RWPE1 (cell line): ENCODE measurements at regions not wholly inside any gene's neighbourhood (a gene's known extent, or its start where the extent isn't known, plus 50 kb on each side); places are given as distances from the start of the nearest gene placed in this dataset.

Source experiments
- CTCF ChIA-PET: fragments of 350-600 bp; sonication (Branson Sonifier 250); formaldehyde crosslinking; extraction: SDS; loops from one replicate; lab custom pipeline; 2021; lab: Yijun Ruan, JAX
- POLR2A ChIA-PET: fragments of 400-600 bp; formaldehyde crosslinking; extraction: SDS; loops from one replicate; lab custom pipeline; 2020; ENCODE audit warnings: antibody characterized with exemption; ENCODE audit not compliant: low non-redundant PET; lab: Yijun Ruan, JAX
- DNase-seq: peaks from one replicate; pipeline ENCODE4 v3.0.0; 2012; ENCODE audit warnings: low spot score
- H3K27ac ChIP-seq: fragments of 450-650 bp; 2 replicates; pipeline ENCODE4 v1.5.1; 2017
- CTCF ChIP-seq: fragments of 450-650 bp; conservative IDR thresholded peaks from 2 replicates; pipeline ENCODE4 v1.5.1; 2017; ENCODE audit warnings: low read depth, mild to moderate bottlenecking

GRCh38 chr3:8246070-8246469 lies 255.6 kb upstream of the LMCD1 start:
- TF ChIP-seq CTCF = no peak
- no peak for DNase-seq
- ChIA-PET CTCF (no interaction called here), POLR2A (no interaction called here)
- no peak overlapping the region for H3K27ac ChIP-seq

DNA sequence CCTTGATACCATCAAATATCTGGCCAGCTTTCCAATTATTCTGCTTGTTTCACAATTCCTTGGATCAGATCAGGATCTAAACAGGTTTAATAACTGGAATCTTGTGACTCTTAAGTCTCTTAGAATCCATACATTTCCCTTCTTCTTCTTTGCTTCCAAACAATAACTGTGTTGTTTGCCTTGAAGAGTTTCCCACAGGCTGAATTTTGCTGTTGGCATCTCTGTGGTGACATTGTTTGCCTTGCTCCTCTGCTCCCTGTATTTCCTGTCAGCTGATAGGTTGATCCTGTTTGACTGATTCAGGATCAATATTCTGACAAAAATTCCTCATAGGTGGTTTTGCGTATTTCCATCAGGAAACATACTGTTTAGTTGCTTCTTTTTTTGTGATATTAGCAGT lies 248.4 kb upstream of the LMCD1 start:
- TF ChIP-seq CTCF = no peak
- DNase-seq = no peak
- H3K27ac ChIP-seq = no peak overlapping the region
- ChIA-PET CTCF (no interaction called here), POLR2A (no interaction called here)

GRCh38 chr3:8254489-8254888 lies 247.1 kb upstream of the LMCD1 start:
- no peak for DNase-seq
- CTCF ChIA-PET = no interaction called here
- no peak for TF ChIP-seq CTCF
- no peak overlapping the region for H3K27ac ChIP-seq
- POLR2A ChIA-PET = no interaction called here

DNA sequence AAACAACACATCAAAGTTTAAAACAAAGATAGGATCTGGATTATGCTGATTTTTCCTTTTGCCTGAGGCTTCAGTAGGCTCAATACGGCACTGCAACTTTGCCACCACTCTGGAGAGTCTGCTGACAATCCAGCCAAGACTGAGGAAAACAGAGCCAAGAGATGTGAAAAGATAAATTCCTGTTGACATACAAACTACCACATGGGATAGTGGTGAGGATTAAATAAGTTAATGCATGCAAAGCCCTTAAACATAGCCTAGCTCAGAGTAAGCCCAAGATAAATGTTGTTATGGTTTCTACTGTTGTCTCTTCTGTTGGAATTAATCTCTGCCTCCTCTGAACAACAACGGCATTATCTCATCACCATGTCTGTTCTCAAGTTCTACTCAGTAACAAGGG lies 245.9 kb upstream of the LMCD1 start:
- POLR2A ChIA-PET = no interaction called here
- no peak for TF ChIP-seq CTCF
- DNase-seq = no peak
- CTCF ChIA-PET = no interaction called here
- H3K27ac ChIP-seq = no peak overlapping the region

DNA sequence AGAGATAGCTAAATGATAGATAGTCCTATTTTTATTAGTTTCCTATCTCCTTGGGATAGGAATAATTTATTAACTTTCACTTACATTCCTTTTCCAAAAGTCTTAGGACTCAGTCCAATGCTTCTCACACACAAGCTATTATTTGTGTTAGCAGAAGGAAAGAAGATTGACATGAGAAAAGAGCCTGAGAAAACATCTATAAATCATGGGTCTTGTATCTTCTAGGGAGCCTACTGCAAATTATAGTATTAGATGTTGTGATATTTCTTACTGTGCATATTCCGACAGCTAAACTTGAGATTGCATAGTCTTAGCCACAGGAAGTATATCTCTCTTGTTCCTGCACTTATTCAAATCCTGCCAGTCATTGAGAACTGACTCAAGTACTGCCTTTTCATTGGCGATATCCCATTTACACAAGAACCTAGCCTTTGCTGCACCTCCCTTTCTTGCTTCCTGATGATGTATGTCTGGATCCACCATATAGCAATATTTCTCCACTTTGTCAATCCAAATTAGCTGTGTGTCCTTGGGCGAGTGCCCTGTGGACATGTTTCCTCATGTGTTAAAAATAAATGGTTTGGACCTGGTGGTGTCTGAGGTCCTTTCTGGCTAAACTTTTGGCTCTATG lies 245.1 kb upstream of the LMCD1 start:
- no peak for TF ChIP-seq CTCF
- ChIA-PET POLR2A (no interaction called here), CTCF (no interaction called here)
- no peak overlapping the region for H3K27ac ChIP-seq
- no peak for DNase-seq

DNA sequence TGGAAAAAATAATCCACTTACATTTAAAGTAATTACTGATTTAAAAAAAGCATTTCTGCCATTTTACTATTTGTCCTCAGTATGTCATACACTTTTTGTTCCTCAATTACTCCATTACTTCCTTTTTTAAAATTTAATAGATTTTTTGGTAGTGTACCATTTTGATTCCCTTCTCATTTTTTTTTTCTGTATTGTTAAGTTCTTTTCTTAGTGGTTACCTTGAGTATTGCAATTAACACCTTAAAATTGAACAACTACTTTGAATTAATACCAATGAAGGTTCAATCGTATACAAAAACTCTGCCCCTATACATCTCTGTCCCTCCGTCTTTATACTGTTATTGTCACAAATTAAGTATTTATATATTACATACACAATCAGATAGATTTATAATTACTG lies 240.6 kb upstream of the LMCD1 start:
- POLR2A ChIA-PET = no interaction called here
- TF ChIP-seq CTCF = no peak
- no peak for DNase-seq
- CTCF ChIA-PET = no interaction called here
- no peak overlapping the region for H3K27ac ChIP-seq
